GM12878 (cell line): ENCODE measurements at regions not wholly inside any gene's neighbourhood (a gene's known extent, or its start where the extent isn't known, plus 50 kb on each side); places are given as distances from the start of the nearest gene placed in this dataset.

Experiments used
- ATAC-seq: fragments of 200-7000 bp; cut with Tn5 transposase; 3 replicates; pipeline ENCODE4 v1.9.1; 2020; ENCODE audit warnings: mild to moderate bottlenecking, moderate library complexity
- BruUV-seq: library from RNA; stranded (reverse); fragments of 400-500 nt; replicated peaks from 2 replicates; lab custom pipeline; 2021; lab: Mats Ljungman, UMichigan
- CTCF ChIA-PET: fragments of 300-600 bp; sonication (Branson Sonifier 250); formaldehyde crosslinking; extraction: SDS; loops from one replicate; lab custom pipeline; 2021; ENCODE audit warnings: inconsistent platforms; lab: Yijun Ruan, JAX
- POLR2A ChIA-PET: fragments of 350-600 bp; formaldehyde crosslinking; extraction: SDS; loops from one replicate; lab custom pipeline; 2021; ENCODE audit warnings: inconsistent platforms; lab: Charles Lee
- RAD21 ChIA-PET: fragments of 300-600 bp; sonication (Branson Sonifier 250); formaldehyde crosslinking; loops from one replicate; lab custom pipeline; 2023; ENCODE audit warnings: antibody characterized with exemption; ENCODE audit not compliant: unreplicated experiment; lab: Charles Lee
- SMC1A ChIA-PET: fragments of 300-600 bp; sonication (Branson Sonifier 250); formaldehyde crosslinking; loops from one replicate; lab custom pipeline; 2023; ENCODE audit not compliant: unreplicated experiment, uncharacterized antibody; lab: Charles Lee
- DNase-seq: peaks from one replicate; pipeline ENCODE4 v3.0.0-alpha.2; 2011; ENCODE audit warnings: low read depth, low spot score
- FAIRE-seq: peaks from 3 replicates; lab custom pipeline; 2011; peaks lifted over from hg19 to GRCh38; lab: Jason Lieb, UNC
- H2AFZ ChIP-seq: 2 replicates; pipeline ENCODE4 v1.6.0; 2011; ENCODE audit warnings: low read depth, low read length, control low read depth; ENCODE audit not compliant: control insufficient read depth
- H3K27ac ChIP-seq: 2 replicates; pipeline ENCODE4 v1.5.1; 2011; ENCODE audit warnings: control low read depth; ENCODE audit not compliant: control insufficient read depth, insufficient read depth
- H3K27me3 ChIP-seq, 2 experiments: replicated peaks in 1 of 2; 2 replicates each; pipeline versions ENCODE4 v1.6.0 to v1.6.1; 2011; ENCODE audit warnings: low read length in 1 of 2; ENCODE audit not compliant: control insufficient read depth in 2 of 2, insufficient read depth in 2 of 2
- H3K36me3 ChIP-seq, 2 experiments: 2 replicates each; pipeline ENCODE4 v1.5.1; 2011; ENCODE audit warnings: low read length in 1 of 2; ENCODE audit not compliant: control insufficient read depth in 2 of 2, insufficient read depth in 2 of 2
- H3K4me1 ChIP-seq: 2 replicates; pipeline ENCODE4 v1.6.1; 2011; ENCODE audit warnings: mild to moderate bottlenecking, low read length, moderate library complexity, mixed read lengths; ENCODE audit not compliant: control insufficient read depth, insufficient read depth
- H3K4me2 ChIP-seq: 2 replicates; pipeline ENCODE4 v1.6.0; 2011; ENCODE audit warnings: control low read depth; ENCODE audit not compliant: control insufficient read depth, insufficient read depth
- H3K4me3 ChIP-seq: fragments of 200-600 bp; sonication (generic); 2 replicates; pipeline ENCODE4 v1.5.1; 2016
- H3K79me2 ChIP-seq: 2 replicates; pipeline ENCODE4 v1.6.0; 2011; ENCODE audit warnings: low read length; ENCODE audit not compliant: control insufficient read depth, insufficient read depth
- H3K9ac ChIP-seq: 2 replicates; pipeline ENCODE4 v1.8.0; 2011; ENCODE audit warnings: low read length, control low read depth, mixed read lengths; ENCODE audit not compliant: control insufficient read depth, insufficient read depth
- H3K9me3 ChIP-seq: replicated peaks from 3 replicates; pipeline ENCODE4 v1.5.1; 2011; ENCODE audit warnings: mild to moderate bottlenecking, low read length; ENCODE audit not compliant: control insufficient read depth, insufficient read depth
- H4K20me1 ChIP-seq: 2 replicates; pipeline ENCODE4 v1.6.0; 2011; ENCODE audit not compliant: control insufficient read depth, insufficient read depth
- BRCA1 ChIP-seq: IDR thresholded peaks from 2 replicates; pipeline ENCODE4 v1.6.1; 2011; ENCODE audit warnings: low read depth, low read length, improper control_type of control experiment
- CHD4 ChIP-seq: fragments of 200-600 bp; sonication (generic); IDR thresholded peaks from 2 replicates; pipeline ENCODE4 v1.6.1; 2016; ENCODE audit warnings: mild to moderate bottlenecking
- CREB1 ChIP-seq: IDR thresholded peaks from 2 replicates; pipeline ENCODE4 v1.6.1; 2012; ENCODE audit warnings: low read depth, mild to moderate bottlenecking, inconsistent platforms
- EP300 ChIP-seq, 2 experiments: fragments of 150-350 bp in 1 of 2; IDR thresholded peaks; 2 replicates each; pipeline ENCODE4 v1.6.1; 2011 to 2012; ENCODE audit warnings: low read depth in 2 of 2, low read length in 2 of 2, borderline replicate concordance in 1 of 2, improper control_type of control experiment in 1 of 2, inconsistent platforms in 1 of 2; ENCODE audit not compliant: control insufficient read depth in 1 of 2
- FOXK2 ChIP-seq: fragments of 450-650 bp; IDR thresholded peaks from 2 replicates; pipeline ENCODE4 v1.6.1; 2017; ENCODE audit warnings: mild to moderate bottlenecking, moderate library complexity
- HCFC1 ChIP-seq: fragments of 150-350 bp; IDR thresholded peaks from 2 replicates; pipeline ENCODE4 v1.6.1; 2014; ENCODE audit warnings: low read length
- KAT2A ChIP-seq: conservative IDR thresholded peaks from 2 replicates; pipeline ENCODE4 v1.6.1; 2011; ENCODE audit warnings: low read depth, low read length; ENCODE audit not compliant: control insufficient read depth
- MEF2B ChIP-seq: fragments of 450-650 bp; IDR thresholded peaks from 2 replicates; pipeline ENCODE4 v1.6.1; 2018; ENCODE audit warnings: mild to moderate bottlenecking, moderate library complexity; ENCODE audit not compliant: partially characterized antibody, poor library complexity, severe bottlenecking
- MYB ChIP-seq: fragments of 150-350 bp; IDR thresholded peaks from 2 replicates; pipeline ENCODE4 v1.6.1; 2014; ENCODE audit warnings: mild to moderate bottlenecking, low read depth, low read length, borderline replicate concordance
- PML ChIP-seq: IDR thresholded peaks from 2 replicates; pipeline ENCODE4 v1.6.1; 2012; ENCODE audit warnings: low read length, inconsistent platforms
- POU2F2 ChIP-seq: IDR thresholded peaks from 3 replicates; pipeline ENCODE4 v1.6.1; 2011; ENCODE audit warnings: low read depth, mild to moderate bottlenecking, low read length, borderline replicate concordance
- SIX5 ChIP-seq: IDR thresholded peaks from 2 replicates; pipeline ENCODE4 v1.6.1; 2011; ENCODE audit warnings: mild to moderate bottlenecking, low read depth, low read length, moderate library complexity; ENCODE audit not compliant: severe bottlenecking
- ZNF622 ChIP-seq: fragments of 450-650 bp; IDR thresholded peaks from 2 replicates; pipeline ENCODE4 v1.6.1; 2017; ENCODE audit warnings: mild to moderate bottlenecking, inconsistent platforms
- WGBS: methylation state at CpG from one replicate; pipeline ENCODE4 v1.1.6; 2016; ENCODE audit warnings: low lambda C conversion rate; ENCODE audit not compliant: insufficient replicate concordance, insufficient coverage; ENCODE audit errors: missing lambda C conversion rate; 5-methylcytosine and 5-hydroxymethylcytosine counted together
- in situ Hi-C: fragments of 300-500 bp; cut with MboI; formaldehyde crosslinking; loops from 9 replicates; pipeline ENCODE4 v1.14.3; 2018; ENCODE audit warnings: mixed read lengths
- intact Hi-C: fragments of 100-400 bp; cut with micrococcal nuclease; formaldehyde crosslinking; loops from one replicate; pipeline ENCODE4 v1.14.2; 2022; ENCODE audit not compliant: unreplicated experiment
- TF ChIP-seq, protein P1 (sequence below): fragments of 450-650 bp; conservative IDR thresholded peaks from 2 replicates; pipeline ENCODE4 v1.6.1; 2017; ENCODE audit warnings: mild to moderate bottlenecking, moderate library complexity
- TF ChIP-seq, protein P2 (sequence below): fragments of 450-650 bp; formaldehyde crosslinking; IDR thresholded peaks from 2 replicates; pipeline ENCODE4 v1.4.0; 2020; ENCODE audit warnings: mild to moderate bottlenecking, moderate library complexity
- TF ChIP-seq, protein P3 (sequence below): fragments of 450-650 bp; IDR thresholded peaks from 2 replicates; pipeline ENCODE4 v1.6.1; 2018; ENCODE audit warnings: mild to moderate bottlenecking, low read depth, moderate library complexity; ENCODE audit not compliant: partially characterized antibody
- TF ChIP-seq, protein P4 (sequence below): IDR thresholded peaks from 2 replicates; pipeline ENCODE4 v1.6.1; 2011; ENCODE audit warnings: low read depth, low read length, improper control_type of control experiment, borderline replicate concordance

DNA sequence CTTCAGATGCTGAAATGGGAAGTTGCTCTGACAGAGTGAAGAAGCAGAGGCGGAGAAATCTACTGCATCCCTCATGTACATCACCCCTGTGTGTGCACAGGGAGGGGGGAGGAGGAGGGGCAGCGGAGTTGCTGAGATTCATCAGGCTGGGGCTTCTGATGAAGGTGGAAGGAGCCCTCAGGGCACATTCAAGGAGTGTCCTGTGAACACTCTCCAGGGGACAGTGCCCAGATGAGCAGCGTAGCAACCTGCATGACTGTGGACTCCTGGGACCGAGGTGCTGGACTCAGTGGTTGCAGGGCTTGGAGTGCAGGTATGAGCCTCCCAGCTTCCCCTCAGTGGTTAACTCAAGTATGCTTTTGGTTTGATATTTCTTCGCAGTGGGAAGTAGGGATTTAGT is 257.8 kb upstream of the B3GAT1 start:
- no peak overlapping the region for H3K4me3 ChIP-seq
- intact Hi-C loops: no loop called here
- no peaks in the 10 kb centered on the region for H3K79me2 ChIP-seq
- H3K27ac ChIP-seq: no peak overlapping the region
- peaks cover 0 to 3% of the 10 kb centered on the region in 2 experiments; a peak in 1 of 4 replicates for H3K27me3 ChIP-seq
- RAD21 ChIA-PET: no interaction called here
- in situ Hi-C loops: no loop called here
- no peaks in the 10 kb centered on the region for H4K20me1 ChIP-seq
- ATAC-seq: no peak
- TF ChIP-seq ZNF622 (no peak), PML (no peak), CREB1 (no peak), MYB (no peak), SIX5 (no peak), FOXK2 (no peak), CHD4 (no peak), POU2F2 (no peak), MEF2B (no peak), BRCA1 (no peak), KAT2A (no peak), HCFC1 (no peak), EP300 (IDR thresholded peaks at IDR 0.05; ENCODE audit: borderline replicate concordance in 1 of 2, control insufficient read depth in 1 of 2, low read depth in 2 of 2, low read length in 2 of 2) (no peak)
- TF ChIP-seq, protein P1, sequence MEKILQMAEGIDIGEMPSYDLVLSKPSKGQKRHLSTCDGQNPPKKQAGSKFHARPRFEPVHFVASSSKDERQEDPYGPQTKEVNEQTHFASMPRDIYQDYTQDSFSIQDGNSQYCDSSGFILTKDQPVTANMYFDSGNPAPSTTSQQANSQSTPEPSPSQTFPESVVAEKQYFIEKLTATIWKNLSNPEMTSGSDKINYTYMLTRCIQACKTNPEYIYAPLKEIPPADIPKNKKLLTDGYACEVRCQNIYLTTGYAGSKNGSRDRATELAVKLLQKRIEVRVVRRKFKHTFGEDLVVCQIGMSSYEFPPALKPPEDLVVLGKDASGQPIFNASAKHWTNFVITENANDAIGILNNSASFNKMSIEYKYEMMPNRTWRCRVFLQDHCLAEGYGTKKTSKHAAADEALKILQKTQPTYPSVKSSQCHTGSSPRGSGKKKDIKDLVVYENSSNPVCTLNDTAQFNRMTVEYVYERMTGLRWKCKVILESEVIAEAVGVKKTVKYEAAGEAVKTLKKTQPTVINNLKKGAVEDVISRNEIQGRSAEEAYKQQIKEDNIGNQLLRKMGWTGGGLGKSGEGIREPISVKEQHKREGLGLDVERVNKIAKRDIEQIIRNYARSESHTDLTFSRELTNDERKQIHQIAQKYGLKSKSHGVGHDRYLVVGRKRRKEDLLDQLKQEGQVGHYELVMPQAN: no peak
- TF ChIP-seq, protein P2, sequence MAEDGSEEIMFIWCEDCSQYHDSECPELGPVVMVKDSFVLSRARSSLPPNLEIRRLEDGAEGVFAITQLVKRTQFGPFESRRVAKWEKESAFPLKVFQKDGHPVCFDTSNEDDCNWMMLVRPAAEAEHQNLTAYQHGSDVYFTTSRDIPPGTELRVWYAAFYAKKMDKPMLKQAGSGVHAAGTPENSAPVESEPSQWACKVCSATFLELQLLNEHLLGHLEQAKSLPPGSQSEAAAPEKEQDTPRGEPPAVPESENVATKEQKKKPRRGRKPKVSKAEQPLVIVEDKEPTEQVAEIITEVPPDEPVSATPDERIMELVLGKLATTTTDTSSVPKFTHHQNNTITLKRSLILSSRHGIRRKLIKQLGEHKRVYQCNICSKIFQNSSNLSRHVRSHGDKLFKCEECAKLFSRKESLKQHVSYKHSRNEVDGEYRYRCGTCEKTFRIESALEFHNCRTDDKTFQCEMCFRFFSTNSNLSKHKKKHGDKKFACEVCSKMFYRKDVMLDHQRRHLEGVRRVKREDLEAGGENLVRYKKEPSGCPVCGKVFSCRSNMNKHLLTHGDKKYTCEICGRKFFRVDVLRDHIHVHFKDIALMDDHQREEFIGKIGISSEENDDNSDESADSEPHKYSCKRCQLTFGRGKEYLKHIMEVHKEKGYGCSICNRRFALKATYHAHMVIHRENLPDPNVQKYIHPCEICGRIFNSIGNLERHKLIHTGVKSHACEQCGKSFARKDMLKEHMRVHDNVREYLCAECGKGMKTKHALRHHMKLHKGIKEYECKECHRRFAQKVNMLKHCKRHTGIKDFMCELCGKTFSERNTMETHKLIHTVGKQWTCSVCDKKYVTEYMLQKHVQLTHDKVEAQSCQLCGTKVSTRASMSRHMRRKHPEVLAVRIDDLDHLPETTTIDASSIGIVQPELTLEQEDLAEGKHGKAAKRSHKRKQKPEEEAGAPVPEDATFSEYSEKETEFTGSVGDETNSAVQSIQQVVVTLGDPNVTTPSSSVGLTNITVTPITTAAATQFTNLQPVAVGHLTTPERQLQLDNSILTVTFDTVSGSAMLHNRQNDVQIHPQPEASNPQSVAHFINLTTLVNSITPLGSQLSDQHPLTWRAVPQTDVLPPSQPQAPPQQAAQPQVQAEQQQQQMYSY: no peak
- TF ChIP-seq, protein P3, sequence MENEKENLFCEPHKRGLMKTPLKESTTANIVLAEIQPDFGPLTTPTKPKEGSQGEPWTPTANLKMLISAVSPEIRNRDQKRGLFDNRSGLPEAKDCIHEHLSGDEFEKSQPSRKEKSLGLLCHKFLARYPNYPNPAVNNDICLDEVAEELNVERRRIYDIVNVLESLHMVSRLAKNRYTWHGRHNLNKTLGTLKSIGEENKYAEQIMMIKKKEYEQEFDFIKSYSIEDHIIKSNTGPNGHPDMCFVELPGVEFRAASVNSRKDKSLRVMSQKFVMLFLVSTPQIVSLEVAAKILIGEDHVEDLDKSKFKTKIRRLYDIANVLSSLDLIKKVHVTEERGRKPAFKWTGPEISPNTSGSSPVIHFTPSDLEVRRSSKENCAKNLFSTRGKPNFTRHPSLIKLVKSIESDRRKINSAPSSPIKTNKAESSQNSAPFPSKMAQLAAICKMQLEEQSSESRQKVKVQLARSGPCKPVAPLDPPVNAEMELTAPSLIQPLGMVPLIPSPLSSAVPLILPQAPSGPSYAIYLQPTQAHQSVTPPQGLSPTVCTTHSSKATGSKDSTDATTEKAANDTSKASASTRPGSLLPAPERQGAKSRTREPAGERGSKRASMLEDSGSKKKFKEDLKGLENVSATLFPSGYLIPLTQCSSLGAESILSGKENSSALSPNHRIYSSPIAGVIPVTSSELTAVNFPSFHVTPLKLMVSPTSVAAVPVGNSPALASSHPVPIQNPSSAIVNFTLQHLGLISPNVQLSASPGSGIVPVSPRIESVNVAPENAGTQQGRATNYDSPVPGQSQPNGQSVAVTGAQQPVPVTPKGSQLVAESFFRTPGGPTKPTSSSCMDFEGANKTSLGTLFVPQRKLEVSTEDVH: no peak
- TF ChIP-seq, protein P4, sequence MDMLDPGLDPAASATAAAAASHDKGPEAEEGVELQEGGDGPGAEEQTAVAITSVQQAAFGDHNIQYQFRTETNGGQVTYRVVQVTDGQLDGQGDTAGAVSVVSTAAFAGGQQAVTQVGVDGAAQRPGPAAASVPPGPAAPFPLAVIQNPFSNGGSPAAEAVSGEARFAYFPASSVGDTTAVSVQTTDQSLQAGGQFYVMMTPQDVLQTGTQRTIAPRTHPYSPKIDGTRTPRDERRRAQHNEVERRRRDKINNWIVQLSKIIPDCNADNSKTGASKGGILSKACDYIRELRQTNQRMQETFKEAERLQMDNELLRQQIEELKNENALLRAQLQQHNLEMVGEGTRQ: no peak
- TF ChIP-seq, all 136 proteins: peak for 0
- no peaks in the 10 kb centered on the region for H3K9me3 ChIP-seq
- no peak overlapping the region for H2AFZ ChIP-seq
- no peak overlapping the region for H3K4me2 ChIP-seq
- no TSS peak for BruUV-seq
- H3K36me3 ChIP-seq: no peaks in the 10 kb centered on the region
- DNase-seq: no peak
- ChIA-PET POLR2A (no interaction called here), CTCF (no interaction called here), SMC1A (no interaction called here)
- no peak for FAIRE-seq
- H3K4me1 ChIP-seq: no peaks in the 10 kb centered on the region
- H3K9ac ChIP-seq: no peak overlapping the region
- 0% methylated on average over 5 of the region's 5 CpGs for WGBS
